NOMO-1 treated with dmso at 0.1 percent for 144 hours (cell line): ENCODE measurements at regions not wholly inside any gene's neighbourhood (a gene's known extent, or its start where the extent isn't known, plus 50 kb on each side); places are given as distances from the start of the nearest gene placed in this dataset.
A peak's percentile ranks its signal among the peaks of the same experiment; 100 is the strongest.
"Not testable (repeated sequence)": the region's sequence is repeated elsewhere in the genome, so short reads cannot be mapped to it uniquely, and the experiment has no call there.

Experiments used
- DNase-seq: peaks from one replicate; lab custom pipeline; 2025; ENCODE audit not compliant: unreplicated experiment; lab: John Stamatoyannopoulos, UW

DNA sequence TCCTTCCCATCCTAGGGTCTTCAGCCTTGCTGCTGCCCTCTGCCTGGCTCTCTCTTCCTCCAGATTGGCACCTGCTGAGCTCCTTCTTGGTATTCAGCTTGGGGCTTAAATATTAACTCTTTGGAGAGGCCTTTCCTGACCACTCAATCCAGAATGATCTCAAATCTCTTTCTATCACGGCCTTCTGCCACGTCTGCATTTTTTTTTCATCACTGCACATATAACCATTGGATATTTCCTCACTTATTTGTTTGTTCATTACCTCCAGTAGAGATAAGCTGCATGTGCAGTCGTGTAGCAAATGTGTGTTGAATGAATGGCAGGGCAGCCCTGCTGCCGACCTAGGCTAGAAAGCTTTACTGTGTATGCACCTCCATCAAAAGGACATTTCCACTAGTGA, 51.6 kb upstream of the MPP7 start:
- no peak for DNase-seq

DNA sequence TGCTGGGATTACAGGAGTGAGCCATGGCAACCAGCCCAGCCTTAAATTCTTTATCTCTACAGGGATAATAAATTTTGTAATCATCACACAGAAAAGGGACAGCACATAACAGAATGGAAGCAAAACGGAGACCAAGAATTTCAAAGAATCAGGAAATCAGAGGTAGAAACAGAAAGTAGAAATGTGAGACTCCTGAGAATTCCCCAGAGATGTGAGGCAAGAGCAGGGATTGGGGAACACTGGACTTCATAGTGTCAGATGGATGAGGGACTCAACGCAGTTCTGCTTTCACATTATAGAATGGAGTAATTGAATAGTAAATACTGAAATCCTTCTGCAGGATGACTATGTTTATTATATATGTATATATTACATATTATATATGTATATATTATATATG, 52.5 kb upstream of the MPP7 start:
- no peak for DNase-seq

DNA sequence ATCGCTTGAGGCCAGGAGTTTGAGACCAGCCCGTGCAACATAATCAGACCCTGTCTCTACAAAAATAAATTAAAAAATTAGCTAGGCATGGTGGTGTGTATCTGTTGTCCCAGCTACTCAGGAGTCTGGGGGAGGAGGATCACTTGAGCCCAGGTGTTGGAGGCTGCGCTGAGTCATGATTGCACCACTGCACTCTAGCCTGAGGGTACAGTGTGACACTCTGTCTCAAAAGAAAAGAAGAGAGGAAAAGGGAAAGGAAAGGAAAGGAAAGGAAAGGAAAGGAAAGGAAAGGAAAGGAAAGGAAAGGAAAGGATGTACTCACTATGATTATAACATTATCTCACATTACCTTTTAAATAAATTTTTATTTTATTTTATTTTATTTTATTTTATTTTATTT, 56.5 kb upstream of the MPP7 start:
- DNase-seq: no peak

DNA sequence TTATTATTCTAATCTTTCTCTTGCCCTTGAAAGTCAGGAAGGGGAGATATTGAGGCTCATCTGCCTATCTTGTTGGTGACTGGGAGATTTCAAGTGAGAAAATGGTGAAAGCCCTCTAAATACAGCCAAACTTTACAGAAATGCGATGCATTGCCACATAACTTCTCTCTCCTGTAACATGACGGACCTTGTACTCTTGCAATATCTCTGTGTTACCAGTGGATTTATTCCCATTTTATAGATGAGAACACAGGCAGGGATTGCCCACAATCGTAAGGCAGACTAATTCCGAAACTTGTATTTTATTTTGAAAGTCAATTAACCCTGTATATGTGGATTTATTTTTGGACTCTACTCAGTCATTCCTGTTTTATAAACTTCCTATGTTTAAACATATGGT, 57.3 kb upstream of the MPP7 start:
- DNase-seq: no peak

DNA sequence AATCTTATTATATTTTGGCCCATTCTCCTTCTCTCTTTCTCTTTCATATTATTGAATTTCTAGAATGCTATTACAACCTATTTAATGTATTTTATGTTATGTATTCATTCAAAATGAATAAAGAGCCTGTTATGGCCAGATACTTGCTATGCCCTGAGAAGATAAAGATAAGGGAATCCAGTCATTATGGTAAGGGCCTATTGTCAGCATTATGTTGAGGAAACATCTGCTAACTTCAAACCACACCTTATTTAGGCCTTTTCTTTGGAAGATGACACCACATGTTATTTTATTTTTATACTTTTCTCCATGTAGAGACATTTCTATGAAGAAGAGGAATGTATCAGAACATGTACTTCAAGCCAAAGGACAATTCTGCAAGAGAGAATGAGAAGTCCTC, 60.5 kb upstream of the MPP7 start:
- no peak for DNase-seq

DNA sequence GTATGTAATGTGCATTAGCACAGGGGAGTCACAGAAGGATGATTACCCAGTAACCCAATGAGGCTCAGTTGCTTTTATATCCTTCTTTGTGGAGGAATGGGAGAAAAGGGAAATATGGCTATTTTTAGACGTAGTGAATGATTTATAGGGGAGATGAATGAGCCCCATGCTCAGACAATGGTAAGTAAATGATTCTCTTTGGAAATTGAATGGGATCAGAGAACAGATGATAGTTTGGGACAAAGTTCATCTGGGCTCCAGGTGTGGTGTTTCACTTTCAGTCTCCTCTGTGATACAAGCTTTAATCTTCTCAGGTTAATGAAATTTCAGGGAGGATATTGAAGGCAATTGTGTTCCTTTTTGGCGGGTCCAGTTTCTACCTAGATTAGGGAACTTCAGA, 63.0 kb upstream of the MPP7 start:
- DNase-seq: no peak

DNA sequence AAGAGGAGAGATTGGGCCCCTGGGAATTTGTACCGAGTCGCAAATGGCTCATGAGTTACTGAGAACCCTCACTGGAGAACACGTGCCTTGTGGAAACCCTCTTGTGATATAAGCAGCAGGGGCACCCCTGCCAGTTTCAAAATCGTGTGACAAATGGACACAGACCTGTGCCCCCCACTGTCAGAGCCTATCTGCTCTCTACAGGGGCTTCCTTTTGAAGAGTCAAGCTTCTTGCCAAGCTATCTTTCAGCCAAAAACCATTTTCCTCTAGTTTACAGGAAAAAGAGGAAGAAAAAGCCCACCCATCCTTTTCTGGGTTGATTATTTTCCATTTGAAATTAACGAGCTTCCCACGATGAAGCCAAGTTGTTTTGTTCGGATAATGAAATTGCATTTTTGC, 64.1 kb upstream of the MPP7 start:
- DNase-seq: no peak

DNA sequence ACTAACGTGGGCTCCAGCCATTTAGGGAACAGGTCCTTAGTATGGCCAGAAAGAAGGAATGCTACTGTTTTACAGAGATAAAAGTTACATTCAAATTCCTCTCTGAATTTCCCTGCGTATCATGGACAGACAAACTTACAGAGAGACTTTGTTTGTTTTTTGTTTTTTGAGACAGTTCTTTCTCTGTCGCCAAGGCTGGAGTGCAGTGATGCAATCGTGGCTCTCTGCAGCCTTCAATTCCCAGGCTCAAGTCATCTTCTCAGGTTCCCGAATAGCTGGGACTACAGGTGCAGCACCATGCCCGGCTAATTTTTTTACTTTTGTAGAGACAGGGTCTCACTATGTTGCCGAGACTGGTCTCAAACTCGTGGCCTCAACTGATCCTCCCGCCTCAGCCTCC, 64.5 kb upstream of the MPP7 start:
- no peak for DNase-seq

DNA sequence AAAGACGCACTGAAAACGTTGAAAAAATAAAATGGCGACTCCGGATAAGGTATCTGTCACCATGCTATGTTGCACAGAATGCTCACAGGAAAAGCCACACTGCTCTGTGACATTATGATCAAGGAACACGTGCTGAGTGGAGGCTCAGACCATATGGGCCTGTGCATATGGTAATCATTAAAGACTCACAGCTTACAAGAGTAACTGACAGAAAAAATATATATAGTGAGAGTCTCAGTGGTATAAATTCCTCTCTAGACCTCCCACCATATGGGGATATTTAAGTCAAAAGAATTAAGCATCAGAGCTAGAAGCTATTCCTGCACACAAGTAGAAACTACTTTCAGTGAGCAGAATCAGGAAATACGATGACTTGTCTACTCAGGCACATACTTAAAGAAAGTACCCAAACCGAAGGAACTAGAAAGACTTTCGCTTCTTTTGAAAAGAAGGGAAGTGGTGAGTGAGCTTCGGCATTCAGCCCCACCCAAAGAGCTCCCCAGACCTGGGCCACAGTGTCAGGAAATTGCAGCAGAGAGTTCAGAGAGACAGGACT, 65.1 kb upstream of the MPP7 start:
- DNase-seq: peak; percentile 91

DNA sequence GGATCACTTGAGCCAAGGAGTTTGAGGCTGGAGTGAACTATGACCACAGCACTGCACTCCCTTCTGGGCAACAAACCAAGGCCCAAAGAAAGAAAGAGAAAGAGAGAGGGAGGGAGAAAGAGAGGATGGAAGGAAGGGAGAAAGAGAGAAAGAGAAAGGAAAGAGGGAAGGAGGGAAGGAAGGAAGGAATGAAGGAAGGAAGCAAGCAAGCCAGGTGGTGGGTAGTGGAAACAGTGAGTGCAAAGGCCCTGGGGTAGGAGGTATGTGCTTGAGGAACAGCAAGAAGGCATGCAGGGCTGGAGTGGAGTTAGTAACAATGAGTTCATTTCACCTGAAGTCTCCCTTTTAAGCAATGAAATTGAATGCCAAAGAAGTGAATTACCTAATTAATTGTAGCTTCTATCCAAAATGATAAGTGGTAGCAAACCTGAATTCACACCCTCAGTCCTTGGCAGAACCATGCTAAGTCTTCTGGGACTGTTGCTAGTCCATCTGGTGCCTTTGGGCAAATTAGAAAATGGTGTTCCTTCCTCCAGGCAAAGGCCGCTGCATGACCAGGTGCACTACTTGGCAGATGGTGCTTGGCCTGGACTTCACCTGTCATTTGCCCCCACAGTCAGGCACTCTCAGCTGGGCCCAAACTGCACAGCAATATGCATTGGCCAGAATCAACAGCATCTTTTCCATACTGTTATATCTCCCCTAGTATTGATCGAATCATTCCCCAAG, 67.4 kb upstream of the MPP7 start:
- no peak for DNase-seq

DNA sequence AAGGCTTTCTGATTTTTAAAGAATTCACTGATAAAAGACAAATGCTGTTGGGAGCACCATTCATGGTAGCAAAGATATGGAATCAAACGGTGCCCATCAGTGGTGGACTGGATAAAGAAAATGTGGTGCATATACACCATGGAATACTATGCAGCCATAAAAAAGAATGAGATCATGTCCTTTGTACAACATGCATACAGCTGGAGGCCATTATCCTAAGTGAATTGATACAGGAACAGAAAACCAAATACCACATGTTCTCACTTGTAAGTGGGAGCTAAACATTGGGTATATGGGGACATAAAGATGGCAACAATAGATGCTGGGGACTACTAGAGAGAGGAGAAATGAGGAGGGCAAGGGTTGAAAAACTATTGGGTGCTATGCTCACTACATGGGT, 68.8 kb upstream of the MPP7 start:
- not testable (repeated sequence) for DNase-seq

DNA sequence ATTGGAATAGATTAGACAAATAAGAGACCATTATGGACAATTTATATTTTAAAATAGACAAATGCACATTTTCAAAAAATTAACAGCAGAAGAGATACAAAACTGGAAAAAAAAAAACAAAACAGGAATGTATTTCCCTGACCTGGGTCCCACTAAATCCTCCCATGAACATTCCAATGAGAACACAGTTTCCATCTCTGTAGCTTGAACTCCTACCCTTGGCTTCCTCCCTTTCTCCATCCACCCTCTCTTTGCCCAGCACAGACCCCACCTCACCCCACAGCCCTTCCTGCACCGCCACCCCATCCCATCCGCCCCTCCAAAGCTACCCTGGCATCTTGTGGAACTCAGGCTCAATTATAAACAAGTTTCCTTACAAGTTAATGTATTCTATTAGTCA, 71.2 kb upstream of the MPP7 start:
- DNase-seq: no peak

DNA sequence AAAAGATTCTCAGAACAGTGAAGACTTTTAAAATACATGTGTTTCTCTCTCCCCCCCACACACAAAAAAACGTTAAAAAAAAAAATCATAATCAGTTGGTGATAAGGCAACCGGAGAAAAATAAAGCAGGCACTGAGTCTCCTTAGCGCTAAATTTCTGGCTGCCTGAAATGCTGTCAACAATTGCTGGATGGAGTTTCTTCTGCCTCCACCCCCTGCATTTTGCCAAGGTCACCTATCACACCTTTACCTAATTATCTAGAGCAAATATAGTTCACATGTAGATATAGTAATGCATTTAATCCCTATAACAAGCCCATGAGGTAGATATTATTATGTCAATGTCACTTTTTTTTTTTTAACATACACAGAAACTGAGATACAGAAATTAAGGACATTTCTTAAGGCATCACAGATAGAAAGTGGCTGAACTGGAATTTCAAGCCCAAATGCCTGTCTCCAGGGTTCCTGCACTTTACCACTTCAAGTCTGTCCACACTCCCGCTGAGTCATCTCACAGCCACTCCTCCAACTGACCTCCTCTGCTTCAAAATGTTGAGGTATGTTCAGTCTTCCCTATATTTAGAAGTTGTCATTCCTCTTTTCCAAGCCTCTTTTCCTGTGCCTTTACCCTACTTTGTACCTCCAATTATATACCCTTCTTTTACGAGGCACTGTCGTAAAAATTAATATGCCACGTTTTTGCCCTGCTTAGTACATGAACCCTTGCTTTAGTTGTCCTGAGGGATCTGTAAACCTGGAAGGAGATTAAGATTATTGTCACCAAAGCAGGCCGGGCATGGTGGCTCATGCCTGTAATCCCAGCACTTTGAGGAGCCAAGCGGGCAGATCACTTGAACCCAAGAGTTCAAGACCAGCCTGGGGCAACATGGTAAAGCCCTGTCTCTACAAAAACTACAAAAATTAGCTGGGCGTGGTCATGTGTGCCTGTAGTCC, 72.8 kb upstream of the MPP7 start:
- DNase-seq: no peak

DNA sequence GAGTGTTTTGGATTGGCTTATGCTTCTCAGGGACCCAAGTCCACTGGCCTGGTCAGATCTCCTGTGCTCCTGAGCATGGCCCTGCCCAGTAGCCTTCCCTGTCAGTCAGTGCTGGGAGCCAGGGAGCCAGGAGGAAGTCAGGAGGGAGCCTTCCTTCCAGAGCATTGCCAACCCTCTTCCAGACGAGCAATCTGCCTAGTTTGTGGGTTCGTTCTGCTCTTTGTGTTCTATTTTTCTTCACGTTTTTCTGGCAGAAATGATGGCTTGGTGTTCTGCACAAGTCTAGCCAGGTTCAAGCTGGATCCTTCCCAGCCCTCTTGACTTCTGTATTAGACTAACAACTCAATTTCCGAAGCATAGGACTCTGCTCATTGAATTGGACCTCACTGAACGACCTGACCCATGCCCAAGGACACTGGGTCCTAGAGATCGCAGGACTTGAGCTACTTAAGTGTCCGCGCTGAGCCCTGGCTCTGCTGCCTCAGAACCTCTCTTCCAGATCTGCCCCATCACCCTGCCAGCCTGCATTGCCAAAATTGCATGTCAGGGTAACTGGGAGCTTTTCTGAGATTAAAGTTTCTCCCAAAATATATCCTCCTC, 76.2 kb upstream of the MPP7 start:
- no peak for DNase-seq

DNA sequence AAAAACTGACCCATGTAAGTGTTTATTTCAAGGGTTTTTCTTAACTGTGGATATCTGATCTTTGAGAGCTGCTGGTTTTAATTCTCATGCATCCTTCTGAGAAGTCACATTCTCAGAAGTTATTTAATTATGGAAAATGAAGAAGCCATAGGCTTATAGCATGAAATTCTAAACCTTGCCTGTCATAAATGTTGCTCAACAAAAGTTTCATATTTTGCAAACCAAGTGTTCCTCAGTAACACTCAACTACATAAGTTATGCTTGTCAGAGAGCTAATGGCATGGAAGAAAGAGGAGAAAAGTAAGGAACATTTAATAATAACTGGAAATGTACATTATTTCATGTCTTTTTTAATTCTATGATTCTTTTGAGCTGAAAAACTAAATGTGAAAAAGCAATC, 78.6 kb upstream of the MPP7 start:
- peak; percentile 47 for DNase-seq

DNA sequence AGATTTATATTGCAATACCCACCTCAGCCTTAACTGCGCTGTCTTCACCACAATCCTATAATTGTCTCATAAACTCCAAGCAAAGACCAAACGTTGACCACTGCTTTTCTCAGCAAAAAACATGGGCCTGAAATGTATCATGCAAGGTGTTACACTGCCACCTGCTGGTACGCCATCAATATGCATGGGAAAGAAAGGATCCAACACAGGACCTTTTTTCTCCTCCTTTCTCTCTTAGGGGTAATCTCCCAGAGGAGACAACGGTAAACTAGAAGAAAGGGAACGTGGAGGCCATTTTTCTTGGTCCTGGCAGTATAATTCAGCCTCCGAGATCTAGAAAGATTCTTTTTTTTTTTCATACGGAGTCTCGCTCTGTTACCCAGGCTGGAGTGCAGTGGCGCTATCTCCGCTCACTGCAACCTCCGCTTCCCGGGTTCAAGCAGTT, 79.1 kb upstream of the MPP7 start:
- peak; percentile 76 for DNase-seq

DNA sequence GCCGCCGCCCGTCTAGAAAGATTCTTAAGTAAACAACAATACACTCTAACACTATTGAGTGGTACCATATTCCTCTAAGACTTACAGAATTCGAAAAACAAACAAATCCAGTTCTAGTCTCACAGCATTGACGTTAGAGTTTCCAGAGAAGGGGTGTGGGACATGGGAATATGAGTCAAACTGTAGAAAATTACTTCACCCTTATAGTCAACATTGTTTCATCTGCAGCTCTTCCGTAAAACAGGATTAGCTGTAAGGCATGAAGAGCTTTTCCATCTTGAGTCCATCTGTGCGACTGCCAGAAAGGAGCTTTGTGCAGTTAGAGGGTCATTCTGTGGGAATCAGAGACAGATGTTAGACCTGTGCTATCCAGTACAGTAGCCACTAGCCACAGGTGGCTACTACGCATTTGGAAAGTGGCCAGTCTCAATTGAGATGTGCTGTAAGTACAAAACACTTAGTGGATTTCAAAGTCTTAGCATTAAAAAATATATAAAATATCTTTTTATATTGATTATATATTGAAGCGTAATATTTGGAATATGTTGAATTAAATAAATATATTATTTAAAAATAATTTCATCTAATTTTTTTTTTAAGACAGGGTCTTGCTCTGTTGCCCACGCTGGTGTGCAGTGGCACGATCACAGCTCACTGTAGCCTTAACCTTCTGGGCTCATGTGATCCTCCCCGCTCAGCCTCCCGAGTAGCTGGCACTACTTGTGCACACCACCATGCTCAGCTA, 79.8 kb upstream of the MPP7 start:
- no peak for DNase-seq

DNA sequence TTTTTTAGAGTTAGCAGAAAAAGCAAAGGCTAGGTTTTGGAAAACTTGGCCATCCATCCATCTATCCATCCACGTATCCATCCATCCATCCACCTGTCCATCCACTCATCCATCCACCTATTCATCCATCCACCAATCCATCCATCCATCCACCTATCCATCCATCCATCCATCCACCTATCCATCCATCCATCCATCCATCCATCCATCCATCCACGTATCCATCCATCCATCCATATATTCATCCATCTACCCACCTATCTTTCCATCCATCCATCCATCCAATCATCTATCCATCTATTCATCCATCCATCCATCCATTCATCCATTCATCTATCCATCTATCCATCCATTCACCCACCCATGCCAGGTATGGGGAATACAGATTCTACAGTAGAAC, 81.7 kb upstream of the MPP7 start:
- no peak for DNase-seq

DNA sequence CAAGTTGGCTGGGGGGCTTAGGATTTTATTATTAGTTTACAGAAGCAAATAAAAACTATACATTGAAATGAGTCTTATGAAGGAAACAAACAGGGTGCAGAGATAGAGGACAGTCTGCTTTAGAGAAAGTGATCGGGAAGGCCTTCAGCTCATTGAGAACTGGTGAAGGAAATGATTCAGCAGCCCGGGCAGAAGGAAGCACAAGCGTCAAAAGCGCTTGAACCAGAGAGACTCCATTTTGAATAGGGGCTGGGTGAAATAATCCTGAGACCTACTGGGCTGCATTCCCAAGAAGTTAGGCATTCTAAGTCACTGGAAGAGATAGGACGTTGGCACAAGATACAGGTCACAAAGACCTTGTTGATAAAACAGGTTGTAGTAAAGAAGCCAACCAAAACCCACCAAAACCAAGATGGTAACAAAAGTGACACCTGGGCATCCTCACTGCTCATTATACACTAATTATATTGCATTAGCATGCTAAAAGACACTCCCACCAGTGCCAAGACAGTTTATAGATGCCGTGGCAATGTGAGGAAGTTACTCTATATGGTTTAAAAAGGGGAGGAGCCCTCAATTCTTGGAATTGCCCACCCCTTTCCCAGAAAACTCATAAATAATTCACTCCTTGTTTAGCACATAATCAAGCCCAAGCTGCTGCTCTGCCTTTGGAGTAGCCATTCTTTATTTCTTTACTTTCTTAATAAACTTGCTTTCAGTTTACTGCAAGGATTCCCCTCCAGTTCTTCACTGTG, 83.1 kb upstream of the MPP7 start:
- no peak for DNase-seq

DNA sequence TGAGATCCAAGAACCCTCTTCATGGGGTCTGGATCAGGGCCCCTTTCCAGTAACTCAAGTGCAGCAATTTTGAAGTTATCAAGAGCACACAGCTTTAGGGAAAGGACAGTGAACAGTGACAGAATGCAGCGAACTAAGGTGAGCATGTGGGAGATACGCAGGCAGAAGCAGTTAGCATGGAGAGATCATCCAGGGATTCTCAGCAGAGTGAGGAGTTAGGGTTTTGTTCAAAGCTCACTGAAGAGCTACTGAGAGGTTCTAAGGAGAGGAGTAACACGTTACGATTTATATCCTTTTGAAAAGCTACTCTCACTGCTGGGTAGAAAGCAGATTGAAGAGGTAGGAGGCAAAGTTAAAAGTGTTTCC, 83.6 kb upstream of the MPP7 start:
- DNase-seq: no peak
